Skeletal muscle satellite cell (primary cell): ENCODE measurements at regions not wholly inside any gene's neighbourhood (a gene's known extent, or its start where the extent isn't known, plus 50 kb on each side); places are given as distances from the start of the nearest gene placed in this dataset.

ENCODE experiments used
- H3K27me3 ChIP-seq: 2 replicates; pipeline ENCODE4 v1.7.0; 2013; ENCODE audit warnings: low read length; ENCODE audit not compliant: control insufficient read depth, insufficient read depth
- H3K36me3 ChIP-seq: 2 replicates; pipeline ENCODE4 v1.7.0; 2013; ENCODE audit warnings: mild to moderate bottlenecking, control low read depth, low read length; ENCODE audit not compliant: insufficient read depth
- H3K4me1 ChIP-seq: 2 replicates; pipeline ENCODE4 v1.7.0; 2013; ENCODE audit warnings: low read length; ENCODE audit not compliant: control insufficient read depth, insufficient read depth
- H3K4me2 ChIP-seq: 2 replicates; pipeline ENCODE4 v1.7.0; 2013; ENCODE audit warnings: mild to moderate bottlenecking, low read length
- H3K4me3 ChIP-seq: 2 replicates; pipeline ENCODE4 v1.7.0; 2013; ENCODE audit warnings: low read length
- H3K9ac ChIP-seq: 2 replicates; pipeline ENCODE4 v1.7.0; 2013; ENCODE audit warnings: mild to moderate bottlenecking, low read depth, low read length, moderate library complexity
- H3K9me3 ChIP-seq: replicated peaks from 2 replicates; pipeline ENCODE4 v1.7.0; 2013; ENCODE audit warnings: mild to moderate bottlenecking, control low read depth, low read length

GRCh38 chr14:26363689-26364088 is 234.1 kb downstream of the NOVA1 start:
- H3K27me3 ChIP-seq: no peaks in the 10 kb centered on the region
- no peak overlapping the region for H3K4me3 ChIP-seq
- no peak overlapping the region for H3K9ac ChIP-seq
- no peak overlapping the region for H3K4me2 ChIP-seq
- no peaks in the 10 kb centered on the region for H3K4me1 ChIP-seq
- no peaks in the 10 kb centered on the region for H3K9me3 ChIP-seq
- H3K36me3 ChIP-seq: no peaks in the 10 kb centered on the region

GRCh38 chr14:26344596-26344995 is 253.2 kb downstream of the NOVA1 start:
- H3K9ac ChIP-seq: no peak overlapping the region
- no peaks in the 10 kb centered on the region for H3K36me3 ChIP-seq
- H3K4me1 ChIP-seq: no peaks in the 10 kb centered on the region
- H3K4me3 ChIP-seq: no peak overlapping the region
- H3K27me3 ChIP-seq: no peaks in the 10 kb centered on the region
- no peaks in the 10 kb centered on the region for H3K9me3 ChIP-seq
- H3K4me2 ChIP-seq: no peak overlapping the region

DNA sequence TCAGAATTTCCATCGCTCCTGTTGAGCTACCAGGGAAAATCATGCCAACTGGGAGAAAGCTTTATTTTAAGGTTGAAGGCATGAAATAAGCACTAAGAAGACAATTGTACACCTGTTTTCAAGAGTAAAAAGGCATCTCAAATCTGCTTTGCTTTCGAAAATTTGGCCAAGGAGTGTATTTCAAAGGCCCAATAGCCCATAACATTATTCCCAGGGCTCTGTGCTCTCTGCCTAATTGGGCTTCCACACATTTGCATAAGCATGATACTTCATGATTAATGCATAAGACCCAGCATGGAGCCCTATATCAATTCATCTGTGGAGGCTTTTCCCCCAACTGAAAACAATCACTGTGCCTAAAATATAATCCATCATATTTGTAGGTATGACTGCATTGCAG is 258.5 kb downstream of the NOVA1 start:
- H3K4me1 ChIP-seq: no peaks in the 10 kb centered on the region
- no peaks in the 10 kb centered on the region for H3K36me3 ChIP-seq
- no peaks in the 10 kb centered on the region for H3K9me3 ChIP-seq
- H3K27me3 ChIP-seq: no peaks in the 10 kb centered on the region
- H3K4me2 ChIP-seq: no peak overlapping the region
- no peak overlapping the region for H3K9ac ChIP-seq
- H3K4me3 ChIP-seq: no peak overlapping the region

- no peaks in the 10 kb centered on the region for H3K27me3 ChIP-seq
- no peak overlapping the region for H3K4me3 ChIP-seq
Observed at GRCh38 chr14:26338231-26338630, 259.6 kb downstream of the NOVA1 start.

DNA sequence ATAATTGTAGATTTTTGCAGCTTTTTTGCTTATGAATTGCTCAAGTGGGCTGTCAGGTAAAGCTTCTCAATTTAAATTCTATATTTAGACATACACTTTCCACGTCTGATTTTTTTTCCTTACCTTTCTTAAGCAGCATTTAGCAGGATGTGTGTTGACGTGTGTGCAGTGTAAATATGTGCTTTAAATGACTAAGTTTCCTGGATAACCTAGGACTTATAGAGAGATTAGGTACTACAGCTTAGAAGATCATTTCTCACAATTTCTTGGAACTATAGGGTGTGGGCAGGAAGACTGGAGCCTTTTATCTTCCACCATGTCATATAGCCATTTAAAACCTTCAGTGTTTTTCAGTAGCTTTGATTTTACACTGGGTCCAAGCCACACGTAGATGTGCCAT is 263.5 kb downstream of the NOVA1 start:
- Histone ChIP-seq H3K36me3 (no peaks in the 10 kb centered on the region), H3K4me2 (no peak overlapping the region), H3K9me3 (no peaks in the 10 kb centered on the region), H3K9ac (no peak overlapping the region), H3K27me3 (no peaks in the 10 kb centered on the region), H3K4me1 (no peaks in the 10 kb centered on the region), H3K4me3 (no peak overlapping the region)

More at GRCh38 chr14:26338231-26338630, 259.6 kb downstream of the NOVA1 start:
- Histone ChIP-seq H3K9me3 (no peaks in the 10 kb centered on the region), H3K9ac (no peak overlapping the region), H3K4me1 (no peaks in the 10 kb centered on the region), H3K4me2 (no peak overlapping the region), H3K36me3 (no peaks in the 10 kb centered on the region)

DNA sequence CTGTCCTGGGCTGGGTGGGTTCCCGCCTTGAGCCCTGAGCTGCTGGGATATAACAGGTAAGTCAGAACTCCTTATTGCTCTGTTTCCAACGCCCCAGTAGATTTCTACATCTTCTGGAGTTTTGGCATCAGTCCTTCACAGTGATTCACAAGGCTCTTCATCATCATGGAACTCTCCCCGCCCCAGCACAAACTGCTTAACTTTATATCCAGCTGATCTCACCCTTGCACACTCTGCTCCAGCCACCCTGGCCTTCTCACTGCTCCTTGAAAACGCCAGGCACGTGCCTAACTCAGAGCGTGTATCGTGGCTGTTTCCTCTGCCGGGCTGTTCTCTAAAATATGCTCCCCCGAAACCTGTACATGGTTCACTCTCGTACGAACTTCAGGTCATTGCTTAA is 264.9 kb downstream of the NOVA1 start:
- Histone ChIP-seq H3K9ac (no peak overlapping the region), H3K4me2 (no peak overlapping the region), H3K27me3 (no peaks in the 10 kb centered on the region), H3K4me3 (no peak overlapping the region), H3K4me1 (no peaks in the 10 kb centered on the region), H3K36me3 (no peaks in the 10 kb centered on the region), H3K9me3 (no peaks in the 10 kb centered on the region)

DNA sequence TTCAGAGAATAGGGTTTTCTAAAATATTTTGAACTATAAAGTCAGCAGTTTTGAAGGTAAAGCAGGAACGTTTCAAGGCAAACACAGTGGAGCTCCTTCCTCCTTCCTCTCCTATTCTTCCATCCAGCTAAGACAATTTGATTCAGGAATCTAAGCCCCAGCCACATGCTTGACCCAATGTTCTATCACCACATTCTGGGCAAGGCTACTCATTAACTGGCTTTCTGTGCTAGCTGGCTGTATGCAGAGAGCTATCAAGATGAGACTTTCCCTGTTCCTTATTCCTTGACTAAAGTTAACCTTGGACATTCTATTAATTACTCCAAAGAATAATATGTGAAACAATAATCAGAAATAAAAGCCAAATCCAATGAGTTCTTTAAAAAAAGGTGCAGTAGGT is 266.9 kb downstream of the NOVA1 start:
- Histone ChIP-seq H3K9me3 (no peaks in the 10 kb centered on the region), H3K27me3 (no peaks in the 10 kb centered on the region), H3K4me2 (no peak overlapping the region), H3K36me3 (no peaks in the 10 kb centered on the region), H3K9ac (no peak overlapping the region), H3K4me1 (no peaks in the 10 kb centered on the region), H3K4me3 (no peak overlapping the region)

DNA sequence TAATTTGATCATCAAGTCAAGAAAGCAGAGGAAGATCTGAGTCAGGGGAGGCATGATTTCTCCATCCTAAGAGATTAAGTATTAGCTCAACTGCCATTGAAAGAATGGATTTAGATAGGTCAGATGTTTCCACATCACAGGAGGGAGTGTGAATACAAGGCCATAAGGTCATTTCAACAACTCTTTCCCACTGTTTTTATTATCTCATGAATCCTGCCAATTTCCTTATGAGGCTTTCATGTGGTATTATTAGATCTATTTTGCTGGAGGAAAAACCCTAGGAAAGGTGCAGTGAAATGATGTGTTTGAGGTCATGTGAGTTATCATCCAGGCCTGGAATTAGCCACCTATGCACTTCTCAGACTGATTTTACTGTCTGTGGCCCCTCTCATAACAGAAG is 269.0 kb downstream of the NOVA1 start:
- Histone ChIP-seq H3K36me3 (no peaks in the 10 kb centered on the region), H3K9me3 (no peaks in the 10 kb centered on the region), H3K4me3 (no peak overlapping the region), H3K27me3 (no peaks in the 10 kb centered on the region), H3K4me2 (no peak overlapping the region), H3K9ac (no peak overlapping the region), H3K4me1 (no peaks in the 10 kb centered on the region)

DNA sequence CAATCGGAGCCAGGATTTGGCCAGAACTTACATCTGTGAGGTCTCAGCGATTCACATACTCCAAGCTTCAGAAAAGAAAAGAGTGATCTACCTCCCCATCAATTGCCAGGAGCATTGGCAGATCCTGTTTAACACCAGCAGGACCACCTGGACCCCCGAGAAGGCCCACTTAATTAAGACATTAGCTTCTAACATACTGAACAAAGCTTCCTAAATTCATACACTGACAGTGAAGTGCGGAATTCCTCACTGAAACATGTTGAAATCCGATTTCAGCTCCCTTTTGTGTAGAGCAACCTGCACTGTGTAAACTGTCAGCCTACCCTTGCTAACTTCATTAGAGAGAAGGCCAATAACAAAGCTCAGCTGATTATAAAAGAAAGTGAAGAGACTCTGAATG is 274.0 kb downstream of the NOVA1 start:
- Histone ChIP-seq H3K9ac (no peak overlapping the region), H3K27me3 (no peaks in the 10 kb centered on the region), H3K4me3 (no peak overlapping the region), H3K36me3 (no peaks in the 10 kb centered on the region), H3K9me3 (no peaks in the 10 kb centered on the region), H3K4me1 (no peaks in the 10 kb centered on the region), H3K4me2 (no peak overlapping the region)

- Histone ChIP-seq H3K9ac (no peak overlapping the region), H3K27me3 (no peaks in the 10 kb centered on the region), H3K4me1 (no peaks in the 10 kb centered on the region), H3K4me2 (no peak overlapping the region), H3K9me3 (no peaks in the 10 kb centered on the region), H3K36me3 (no peaks in the 10 kb centered on the region), H3K4me3 (no peak overlapping the region)
Observed at GRCh38 chr14:26320886-26321285, 276.9 kb downstream of the NOVA1 start.

DNA sequence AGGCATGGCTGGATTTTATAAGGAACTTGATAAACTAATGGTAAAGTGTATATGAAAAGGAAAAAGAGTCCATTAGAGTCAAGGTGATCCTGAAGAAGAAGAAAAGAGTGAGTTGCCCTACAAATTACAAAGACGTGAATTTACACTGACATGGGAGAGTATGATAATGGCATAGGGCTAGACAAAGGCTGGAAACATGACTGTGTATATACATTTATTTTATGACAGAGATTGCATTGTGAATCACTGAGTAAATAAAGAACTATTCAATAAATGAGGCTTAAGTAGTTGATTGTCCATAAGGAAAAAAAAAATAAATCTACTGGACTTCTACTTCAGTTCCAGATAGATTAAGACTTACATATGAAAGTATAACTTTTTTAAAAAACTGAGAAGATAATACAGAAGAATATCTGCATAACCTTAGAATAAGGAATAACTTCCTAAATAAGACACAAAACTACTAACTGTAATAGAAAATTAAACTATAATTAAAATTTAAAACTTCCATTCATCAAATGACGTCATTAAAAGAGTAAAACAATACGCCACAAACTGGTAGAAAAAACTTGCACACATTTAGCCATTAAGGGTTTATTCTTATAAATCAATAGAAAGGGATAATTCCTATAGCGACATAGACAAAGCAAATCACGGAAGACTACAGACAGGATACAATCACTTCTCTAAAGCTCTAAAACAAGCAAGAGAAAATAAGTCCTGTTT is 278.5 kb downstream of the NOVA1 start:
- Histone ChIP-seq H3K4me3 (no peak overlapping the region), H3K9me3 (no peaks in the 10 kb centered on the region), H3K4me1 (no peaks in the 10 kb centered on the region), H3K4me2 (no peak overlapping the region), H3K9ac (no peak overlapping the region), H3K36me3 (no peaks in the 10 kb centered on the region), H3K27me3 (no peaks in the 10 kb centered on the region)

DNA sequence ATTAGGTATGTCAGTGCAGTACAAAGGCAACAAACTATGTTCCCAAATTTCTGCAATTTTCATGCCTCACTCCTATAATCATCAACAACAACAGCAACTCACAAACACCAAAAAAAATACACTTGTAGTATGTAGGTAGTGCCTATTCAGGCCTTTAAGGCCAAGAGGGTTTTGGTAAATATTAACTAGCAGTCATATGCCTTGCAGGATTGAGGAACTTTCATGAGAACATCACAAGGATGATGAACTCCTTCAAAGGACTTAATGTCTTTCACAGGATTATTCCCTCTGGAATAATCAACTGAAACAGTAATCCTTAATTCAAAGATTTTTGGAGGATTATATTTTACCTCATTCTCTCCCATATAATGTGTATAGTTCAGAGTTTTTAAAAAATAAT is 293.8 kb downstream of the NOVA1 start:
- no peak overlapping the region for H3K4me2 ChIP-seq
- no peaks in the 10 kb centered on the region for H3K9me3 ChIP-seq

More for the DNA sequence above, 293.8 kb downstream of the NOVA1 start:
- H3K27me3 ChIP-seq: no peaks in the 10 kb centered on the region
- no peaks in the 10 kb centered on the region for H3K36me3 ChIP-seq
- no peaks in the 10 kb centered on the region for H3K4me1 ChIP-seq
- no peak overlapping the region for H3K9ac ChIP-seq
- H3K4me3 ChIP-seq: no peak overlapping the region
